ENCODE measurements at regions not wholly inside any gene's neighbourhood (a gene's known extent, or its start where the extent isn't known, plus 50 kb on each side); places are given as distances from the start of the nearest gene placed in this dataset.
A peak's percentile ranks its signal among the peaks of the same experiment; 100 is the strongest.

- no peak for DNase-seq (ENCODE audit: low read depth)
- in situ Hi-C loops (cut with HindIII; ENCODE audit: low sequenced_read_pairs) = no loop called here
- no peak overlapping the region for H3K4me3 ChIP-seq (ENCODE audit: low read depth, low read length)
- TF ChIP-seq CTCF (IDR thresholded peaks at IDR 0.05; ENCODE audit: low read depth, low read length, missing control alignments) = no peak
These were observed 395.0 kb upstream of the SOX9 start for GRCh38 chr17:71725811-71726210.

GRCh38 chr17:71726341-71726740 lies 394.5 kb upstream of the SOX9 start:
- in situ Hi-C loops (cut with HindIII; ENCODE audit: low sequenced_read_pairs) = no loop called here
- no peak for DNase-seq (ENCODE audit: low read depth)
- peak overlapping the region; percentile 9 for H3K4me3 ChIP-seq (ENCODE audit: low read depth, low read length)
- no peak for TF ChIP-seq CTCF (IDR thresholded peaks at IDR 0.05; ENCODE audit: low read depth, low read length, missing control alignments)

- H3K4me3 ChIP-seq (ENCODE audit: low read depth, low read length) = no peak overlapping the region
- TF ChIP-seq CTCF (IDR thresholded peaks at IDR 0.05; ENCODE audit: low read depth, low read length, missing control alignments) = no peak
- DNase-seq (ENCODE audit: low read depth) = no peak
- in situ Hi-C loops (cut with HindIII; ENCODE audit: low sequenced_read_pairs) = no loop called here
These were observed 393.5 kb upstream of the SOX9 start for GRCh38 chr17:71727292-71727691.

GRCh38 chr17:71727723-71728122 lies 393.1 kb upstream of the SOX9 start:
- in situ Hi-C loops (cut with HindIII; ENCODE audit: low sequenced_read_pairs) = no loop called here
- H3K4me3 ChIP-seq (ENCODE audit: low read depth, low read length) = no peak overlapping the region
- TF ChIP-seq CTCF (IDR thresholded peaks at IDR 0.05; ENCODE audit: low read depth, low read length, missing control alignments) = no peak
- no peak for DNase-seq (ENCODE audit: low read depth)

- H3K4me3 ChIP-seq (ENCODE audit: low read depth, low read length) = no peak overlapping the region
- no peak for TF ChIP-seq CTCF (IDR thresholded peaks at IDR 0.05; ENCODE audit: low read depth, low read length, missing control alignments)
- in situ Hi-C loops (cut with HindIII; ENCODE audit: low sequenced_read_pairs) = no loop called here
- DNase-seq (ENCODE audit: low read depth) = no peak
These were observed 389.9 kb upstream of the SOX9 start for GRCh38 chr17:71730871-71731270.

GRCh38 chr17:71735893-71736292 lies 384.9 kb upstream of the SOX9 start:
- in situ Hi-C loops (cut with HindIII; ENCODE audit: low sequenced_read_pairs) = no loop called here
- no peak for TF ChIP-seq CTCF (IDR thresholded peaks at IDR 0.05; ENCODE audit: low read depth, low read length, missing control alignments)
- H3K4me3 ChIP-seq (ENCODE audit: low read depth, low read length) = no peak overlapping the region
- DNase-seq (ENCODE audit: low read depth) = no peak

GRCh38 chr17:71740866-71741265 lies 380.0 kb upstream of the SOX9 start:
- H3K4me3 ChIP-seq (ENCODE audit: low read depth, low read length) = no peak overlapping the region
- in situ Hi-C loops (cut with HindIII; ENCODE audit: low sequenced_read_pairs) = no loop called here
- no peak for TF ChIP-seq CTCF (IDR thresholded peaks at IDR 0.05; ENCODE audit: low read depth, low read length, missing control alignments)
- no peak for DNase-seq (ENCODE audit: low read depth)

Measured in astrocyte of the cerebellum (primary cell).